ENCODE measurements at regions not wholly inside any gene's neighbourhood (a gene's known extent, or its start where the extent isn't known, plus 50 kb on each side); places are given as distances from the start of the nearest gene placed in this dataset.

- DNase-seq (ENCODE audit: insufficient read length, low spot score) (no peak), FAIRE-seq (no peak)
Measured at GRCh38 chr2:185145316-185146121, 547.2 kb downstream of the ZNF804A start.

DNA sequence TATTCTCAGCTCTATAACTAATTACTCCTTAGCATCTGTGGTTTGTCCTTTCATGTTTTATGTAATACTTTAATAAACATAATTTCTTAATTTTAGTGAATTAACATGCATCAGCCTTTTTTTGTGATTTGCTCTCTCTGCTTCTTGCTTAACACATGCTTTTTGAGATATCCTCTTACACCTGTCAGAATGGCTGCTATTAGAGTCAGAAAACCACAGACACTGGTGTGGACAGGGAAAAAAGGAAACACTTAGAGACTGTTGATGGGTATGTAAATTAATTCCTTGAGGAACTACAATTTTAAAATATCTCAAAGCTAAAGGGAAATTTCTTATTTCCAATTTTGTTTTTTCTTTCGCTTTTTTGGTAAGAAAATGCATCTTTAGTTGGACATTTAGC lies 549.0 kb downstream of the ZNF804A start:
- DNase-seq (ENCODE audit: insufficient read length, low spot score) (no peak), FAIRE-seq (no peak)

- no peak for FAIRE-seq
Measured at GRCh38 chr2:185152186-185152585, 553.9 kb downstream of the ZNF804A start.

GRCh38 chr2:185161701-185162100 lies 563.4 kb downstream of the ZNF804A start:
- FAIRE-seq, result no peak
- no peak for DNase-seq (ENCODE audit: insufficient read length, low spot score)

More at GRCh38 chr2:185152186-185152585, 553.9 kb downstream of the ZNF804A start:
- no peak for DNase-seq (ENCODE audit: insufficient read length, low spot score)

DNA sequence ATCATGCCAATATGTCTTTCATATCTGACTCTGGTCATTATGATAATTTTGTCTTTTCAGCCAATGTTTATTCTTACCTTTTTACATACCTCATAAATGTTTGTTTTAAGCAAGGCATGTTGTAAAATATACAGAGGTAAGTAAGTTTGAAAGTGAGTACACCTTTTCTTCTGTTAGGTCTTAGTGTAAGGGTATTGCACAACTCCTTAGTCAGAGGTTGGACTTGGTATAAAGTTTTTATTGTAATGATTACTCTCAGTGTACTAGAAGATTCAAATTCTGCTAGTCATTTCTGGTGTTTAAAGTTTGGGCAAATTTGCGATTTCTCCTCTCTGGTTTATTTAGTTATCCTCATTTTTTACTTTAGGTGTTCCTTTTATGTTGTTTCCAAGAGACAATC lies 564.3 kb upstream of the FSIP2 start:
- no peak for FAIRE-seq
- DNase-seq (ENCODE audit: insufficient read length, low spot score), result no peak

DNA sequence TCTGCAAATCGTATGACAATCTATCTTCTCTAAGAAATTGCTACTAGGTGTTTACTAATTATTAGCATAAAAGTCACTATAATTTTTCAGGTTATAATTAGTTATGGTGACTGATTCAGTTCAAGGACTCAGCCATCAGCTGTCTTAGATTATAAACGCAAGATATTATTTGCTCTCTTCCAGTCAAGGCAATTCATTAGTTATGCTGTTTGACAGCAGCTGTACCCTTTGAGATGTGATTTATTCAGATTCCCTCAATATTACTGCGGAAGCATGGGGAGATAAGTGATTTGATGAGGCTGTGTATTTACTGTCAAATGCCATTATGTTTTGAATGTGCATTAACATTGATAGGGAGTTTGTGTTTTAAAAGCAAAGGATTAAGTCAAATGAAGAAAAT lies 558.9 kb upstream of the FSIP2 start:
- FAIRE-seq (no peak), DNase-seq (ENCODE audit: insufficient read length, low spot score) (no peak)

DNA sequence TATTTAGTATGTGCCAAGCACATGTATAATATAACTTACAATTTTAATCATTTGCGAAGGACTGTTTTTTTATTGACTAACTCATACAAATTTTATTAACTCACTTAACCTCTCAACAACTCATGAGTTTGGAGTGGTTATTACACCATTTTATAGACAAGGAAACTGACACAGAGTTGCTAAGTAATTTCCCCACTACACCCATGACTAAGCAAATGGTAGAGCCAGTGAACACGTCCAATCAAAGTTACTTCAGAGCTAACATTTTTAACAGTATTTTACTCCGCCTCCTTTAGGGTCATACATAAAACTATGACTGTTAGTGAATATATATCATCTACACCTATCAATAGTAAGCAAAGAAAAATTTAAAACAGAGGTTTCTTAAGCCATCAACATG lies 556.7 kb upstream of the FSIP2 start:
- DNase-seq (ENCODE audit: insufficient read length, low spot score) (no peak), FAIRE-seq (no peak)

- FAIRE-seq, result no peak
- DNase-seq (ENCODE audit: insufficient read length, low spot score), result no peak
Measured at GRCh38 chr2:185185044-185185443, 553.6 kb upstream of the FSIP2 start.

- DNase-seq (ENCODE audit: insufficient read length, low spot score) (no peak), FAIRE-seq (no peak)
Measured at GRCh38 chr2:185187421-185187820, 551.2 kb upstream of the FSIP2 start.

GRCh38 chr2:185188656-185189055 lies 549.9 kb upstream of the FSIP2 start:
- DNase-seq (ENCODE audit: insufficient read length, low spot score), result no peak

DNA sequence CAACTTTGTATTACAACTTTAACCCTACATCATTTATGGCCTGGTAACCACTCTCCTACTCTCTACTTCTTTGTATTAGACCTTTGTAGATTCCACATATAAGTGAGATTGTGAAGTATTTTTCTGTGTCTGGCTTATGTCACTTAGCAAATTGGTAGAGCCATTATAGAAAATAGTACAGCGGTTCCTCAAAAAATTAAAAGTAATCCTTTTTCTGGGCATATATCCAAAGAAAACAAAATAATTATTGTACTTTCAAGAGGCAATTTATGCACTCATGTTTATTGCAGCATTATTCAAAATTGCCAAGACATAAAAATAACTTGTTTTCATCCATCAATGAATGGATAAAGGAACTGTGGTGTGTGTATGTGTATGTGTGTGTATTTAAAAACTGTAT lies 537.5 kb upstream of the FSIP2 start:
- FAIRE-seq (no peak), DNase-seq (ENCODE audit: insufficient read length, low spot score) (no peak)

More at GRCh38 chr2:185188656-185189055, 549.9 kb upstream of the FSIP2 start:
- FAIRE-seq, result no peak

DNA sequence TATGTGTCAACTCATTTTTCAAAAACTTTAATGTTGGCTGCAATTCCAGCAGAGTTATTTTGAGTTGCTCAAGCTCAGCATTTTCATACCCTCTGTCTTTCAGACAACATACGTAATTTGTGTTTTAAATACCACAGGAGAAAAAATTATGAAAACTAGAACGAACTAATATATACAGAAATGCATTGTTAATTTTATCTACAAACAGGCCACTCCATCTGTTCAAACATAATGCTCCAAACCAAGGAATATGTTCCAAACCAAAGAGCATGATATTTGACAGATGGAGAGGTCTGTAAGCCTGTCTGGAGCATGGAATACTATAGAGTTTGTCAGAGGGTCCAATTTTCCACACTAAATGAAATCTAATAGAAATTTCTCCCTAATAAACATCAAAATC lies 536.2 kb upstream of the FSIP2 start:
- no peak for DNase-seq (ENCODE audit: insufficient read length, low spot score)
- no peak for FAIRE-seq

DNA sequence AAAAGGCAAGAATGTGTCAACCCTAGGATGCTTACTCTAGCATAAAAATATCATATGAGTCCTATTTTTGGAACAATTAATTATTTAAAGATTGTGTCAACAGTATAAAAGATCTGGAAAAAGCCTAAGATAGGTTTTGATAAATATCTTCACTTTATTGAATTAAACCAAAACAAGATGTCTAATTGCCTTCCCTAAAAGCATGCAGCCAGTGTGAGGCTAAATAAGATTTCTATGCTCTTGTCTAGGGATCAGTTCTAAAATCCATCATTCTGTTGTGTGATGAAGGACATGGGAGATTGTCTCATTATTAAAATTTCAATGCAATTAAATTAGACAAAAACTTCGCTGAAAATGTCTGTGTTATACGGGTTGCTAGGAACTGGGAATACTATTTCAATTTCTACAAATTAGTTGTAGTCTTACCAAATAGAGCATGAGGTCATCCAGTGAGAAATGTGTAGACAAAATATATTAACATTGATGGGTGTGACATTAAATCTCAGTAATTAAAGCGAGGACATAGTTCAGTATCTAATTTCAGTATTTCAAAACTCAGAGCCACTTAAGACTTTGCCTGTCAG lies 535.6 kb upstream of the FSIP2 start:
- FAIRE-seq (no peak), DNase-seq (ENCODE audit: insufficient read length, low spot score) (no peak)

- peak; percentile 10 for DNase-seq (ENCODE audit: insufficient read length, low spot score)
- no peak for FAIRE-seq
Measured at GRCh38 chr2:185208261-185208660, 530.3 kb upstream of the FSIP2 start.

GRCh38 chr2:185215497-185215896 lies 523.1 kb upstream of the FSIP2 start:
- DNase-seq (ENCODE audit: insufficient read length, low spot score) (no peak), FAIRE-seq (no peak)

DNA sequence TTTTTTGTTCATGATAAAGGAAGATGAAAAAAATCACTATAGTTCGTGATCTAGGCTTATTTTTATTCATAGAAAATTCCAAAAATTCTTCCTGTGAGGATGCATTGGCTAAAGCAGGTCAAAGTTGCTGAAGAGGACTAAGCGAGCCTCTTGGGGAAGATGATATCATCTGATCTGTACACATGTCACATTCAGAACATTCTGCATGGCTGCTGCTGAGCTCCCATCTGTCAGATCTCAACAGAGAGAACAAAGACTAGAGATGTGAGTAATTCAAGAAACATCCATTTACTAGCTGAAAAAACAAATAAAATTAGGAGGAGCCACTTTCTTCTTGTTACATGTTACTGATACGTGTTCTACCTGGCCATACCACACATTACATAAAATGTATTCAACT lies 518.6 kb upstream of the FSIP2 start:
- FAIRE-seq (no peak), DNase-seq (ENCODE audit: insufficient read length, low spot score) (peak; percentile 1)

- FAIRE-seq, result no peak
- DNase-seq (ENCODE audit: insufficient read length, low spot score), result no peak
Measured at GRCh38 chr2:185222311-185222710, 516.3 kb upstream of the FSIP2 start.

DNA sequence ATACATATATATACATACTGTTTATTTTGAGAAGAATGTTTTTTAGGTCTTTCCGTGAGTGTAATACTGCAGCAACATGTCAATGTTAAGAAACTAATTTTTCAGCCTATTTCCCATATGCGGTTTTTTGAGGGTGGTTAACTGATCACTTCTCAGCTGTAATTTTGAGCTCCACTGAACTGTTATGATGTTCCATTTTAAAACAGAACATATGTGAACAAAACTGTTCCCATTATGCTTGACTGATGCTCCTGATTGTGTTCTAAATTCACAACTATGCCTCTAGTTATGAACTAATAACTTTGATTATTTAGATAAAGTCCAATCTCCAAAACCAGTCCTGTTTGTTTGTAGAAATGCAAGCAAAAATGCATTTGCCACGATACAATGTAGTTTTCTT lies 511.2 kb upstream of the FSIP2 start:
- FAIRE-seq (no peak), DNase-seq (ENCODE audit: insufficient read length, low spot score) (no peak)

GRCh38 chr2:185239491-185239890 lies 499.1 kb upstream of the FSIP2 start:
- DNase-seq (ENCODE audit: insufficient read length, low spot score) (no peak), FAIRE-seq (no peak)

DNA sequence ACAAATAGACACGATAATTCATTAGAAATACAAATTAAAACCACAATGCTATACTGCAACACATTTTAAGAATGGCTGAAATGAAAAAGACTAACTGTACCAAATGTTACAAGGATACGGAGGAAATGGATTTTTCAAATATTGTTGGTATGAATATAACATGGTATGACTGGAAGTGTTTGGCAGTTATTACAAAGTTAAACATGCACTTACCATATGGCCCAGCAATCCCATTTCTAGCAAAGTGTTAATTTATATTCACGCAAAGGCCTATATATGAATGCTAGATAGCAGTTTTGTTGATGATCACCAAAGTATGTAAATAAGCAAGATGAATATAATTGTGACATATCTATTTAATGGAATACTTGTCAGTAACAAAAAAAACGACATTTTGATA lies 497.8 kb upstream of the FSIP2 start:
- FAIRE-seq, result no peak
- DNase-seq (ENCODE audit: insufficient read length, low spot score), result no peak

DNA sequence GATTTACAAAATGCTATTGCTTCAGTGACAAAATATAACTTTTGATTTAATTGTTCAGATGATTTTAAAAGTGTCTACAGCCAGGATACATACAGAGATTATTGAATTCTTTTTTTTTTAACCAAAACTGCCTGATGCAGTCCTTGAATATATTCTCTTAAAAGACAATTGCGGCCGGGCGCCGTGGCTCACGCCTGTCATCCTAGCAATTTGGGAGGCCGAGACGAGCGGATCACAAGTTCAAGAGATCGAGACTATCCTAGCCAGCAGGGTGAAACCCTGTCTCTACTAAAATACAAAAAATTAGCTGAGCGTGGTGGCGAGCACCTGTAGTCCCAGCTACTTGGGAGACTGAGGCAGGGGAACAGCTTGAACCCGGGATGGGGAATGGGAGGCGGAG lies 497.0 kb upstream of the FSIP2 start:
- DNase-seq (ENCODE audit: insufficient read length, low spot score) (no peak), FAIRE-seq (no peak)

DNA sequence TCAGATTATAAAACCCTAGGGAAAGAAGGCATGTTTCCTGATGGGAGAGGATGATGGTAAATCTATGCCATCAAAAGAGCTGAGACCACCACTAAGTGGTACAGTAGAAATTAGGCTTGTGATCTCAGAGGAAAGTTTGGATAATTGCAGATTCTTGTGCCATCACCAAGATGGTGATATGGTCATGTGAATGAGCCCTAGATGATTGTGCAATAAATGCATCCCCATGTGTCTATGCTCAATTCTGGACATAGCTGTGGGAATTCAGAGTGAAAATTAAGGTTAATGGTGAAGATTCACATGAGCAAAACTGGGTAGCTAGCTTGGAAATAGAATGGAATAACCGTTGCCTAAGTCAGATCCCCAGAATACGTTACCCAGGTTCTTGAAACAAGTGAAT lies 496.1 kb upstream of the FSIP2 start:
- FAIRE-seq (no peak), DNase-seq (ENCODE audit: insufficient read length, low spot score) (no peak)
